ENCODE measurements at regions not wholly inside any gene's neighbourhood (a gene's known extent, or its start where the extent isn't known, plus 50 kb on each side); places are given as distances from the start of the nearest gene placed in this dataset.

DNA sequence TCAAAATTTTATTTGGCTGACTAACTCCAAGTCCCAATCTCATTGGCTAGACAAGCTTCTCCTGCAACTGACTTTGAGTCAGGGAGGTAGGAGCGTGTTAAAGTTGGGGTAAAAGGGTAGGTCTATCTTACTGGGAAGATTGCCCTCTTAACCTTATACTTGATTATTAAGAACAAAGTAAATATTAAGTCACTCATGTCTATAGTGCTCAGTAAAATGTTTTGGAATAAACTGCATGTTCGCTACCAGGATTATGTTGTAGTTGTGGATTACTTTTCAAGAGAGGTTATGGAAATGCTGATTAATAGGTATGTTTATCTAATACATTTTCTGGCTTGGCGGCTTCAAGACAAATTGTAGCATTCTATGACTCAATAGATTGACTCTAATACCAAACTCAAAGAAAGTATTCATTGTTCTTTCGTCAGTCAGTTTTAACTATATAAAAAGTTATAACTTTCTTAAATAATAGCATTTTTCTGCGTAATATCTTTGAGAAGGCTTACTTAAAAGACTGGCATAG is 539.1 kb downstream of the PSAT1 start:
- CTCF ChIA-PET (ENCODE audit: partially characterized antibody): interaction anchor here (1.1 kb wide), 1 partner anchor 10 kb away, joined by 3 read pairs; no protein-coding TSS in a partner anchor
- H3K23me2 ChIP-seq (ENCODE audit: low read depth, low read length): no peaks in the 10 kb centered on the region
- TF ChIP-seq JUN (IDR thresholded peaks at IDR 0.05; ENCODE audit: low read depth, low read length): no peak
- TF ChIP-seq TEAD4 (IDR thresholded peaks at IDR 0.05; ENCODE audit: low read depth, low read length): no peak
- no peak for TF ChIP-seq HDAC2 (IDR thresholded peaks at IDR 0.05; ENCODE audit: borderline replicate concordance in 1 of 2, low read depth in 2 of 2, low read length in 2 of 2)
- TF ChIP-seq JUND (IDR thresholded peaks at IDR 0.05; ENCODE audit: low read length): no peak
- no peak for TF ChIP-seq BACH1 (IDR thresholded peaks at IDR 0.05; ENCODE audit: low read length)
- TF ChIP-seq E2F6 (IDR thresholded peaks at IDR 0.05): no peak
- TF ChIP-seq, protein P1, sequence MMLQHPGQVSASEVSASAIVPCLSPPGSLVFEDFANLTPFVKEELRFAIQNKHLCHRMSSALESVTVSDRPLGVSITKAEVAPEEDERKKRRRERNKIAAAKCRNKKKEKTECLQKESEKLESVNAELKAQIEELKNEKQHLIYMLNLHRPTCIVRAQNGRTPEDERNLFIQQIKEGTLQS (IDR thresholded peaks at IDR 0.05; ENCODE audit: insufficient read depth, low read depth, low read length): no peak
- no peak for TF ChIP-seq POU5F1 (IDR thresholded peaks at IDR 0.05; ENCODE audit: low read depth, low read length)
- TF ChIP-seq, protein P2, sequence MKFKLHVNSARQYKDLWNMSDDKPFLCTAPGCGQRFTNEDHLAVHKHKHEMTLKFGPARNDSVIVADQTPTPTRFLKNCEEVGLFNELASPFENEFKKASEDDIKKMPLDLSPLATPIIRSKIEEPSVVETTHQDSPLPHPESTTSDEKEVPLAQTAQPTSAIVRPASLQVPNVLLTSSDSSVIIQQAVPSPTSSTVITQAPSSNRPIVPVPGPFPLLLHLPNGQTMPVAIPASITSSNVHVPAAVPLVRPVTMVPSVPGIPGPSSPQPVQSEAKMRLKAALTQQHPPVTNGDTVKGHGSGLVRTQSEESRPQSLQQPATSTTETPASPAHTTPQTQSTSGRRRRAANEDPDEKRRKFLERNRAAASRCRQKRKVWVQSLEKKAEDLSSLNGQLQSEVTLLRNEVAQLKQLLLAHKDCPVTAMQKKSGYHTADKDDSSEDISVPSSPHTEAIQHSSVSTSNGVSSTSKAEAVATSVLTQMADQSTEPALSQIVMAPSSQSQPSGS (IDR thresholded peaks at IDR 0.05; ENCODE audit: low read length): no peak
- no peak for TF ChIP-seq POLR2A (IDR thresholded peaks at IDR 0.05; ENCODE audit: control extremely low read depth in 1 of 2, low read depth in 2 of 2, low read length in 2 of 2)
- TF ChIP-seq EP300 (IDR thresholded peaks at IDR 0.05; ENCODE audit: borderline replicate concordance in 1 of 2, low read depth in 2 of 2, low read length in 2 of 2): no peak

More for the DNA sequence above, 539.1 kb downstream of the PSAT1 start:
- Histone ChIP-seq H3K23ac (ENCODE audit: insufficient read length) (no peak overlapping the region), H4K8ac (ENCODE audit: extremely low read depth, insufficient read depth, low read length) (no peak overlapping the region), H3K9ac (replicated peaks in 1 of 4; ENCODE audit: extremely low read depth in 1 of 4, low read depth in 3 of 4, low read length in 3 of 4) (no peak overlapping the region), H3K14ac (ENCODE audit: insufficient read length) (no peak overlapping the region), H3K79me2 (ENCODE audit: control insufficient read depth in 1 of 2, insufficient read depth in 2 of 2, low read length in 2 of 2) (no peaks in the 10 kb centered on the region), H3K4me3 (ENCODE audit: extremely low read depth in 1 of 4, insufficient read depth in 2 of 4, low read depth in 3 of 4, low read length in 4 of 4) (no peak overlapping the region), H3K18ac (ENCODE audit: extremely low read depth, low read length) (no peak overlapping the region), H4K5ac (ENCODE audit: insufficient read length, low read depth, low read length) (no peak overlapping the region), H3K36me3 (ENCODE audit: control insufficient read depth in 2 of 4, insufficient read depth in 4 of 4, low read length in 3 of 4) (no peaks in the 10 kb centered on the region), H2AFZ (ENCODE audit: low read length) (no peak overlapping the region), H2AK5ac (ENCODE audit: low read depth, low read length) (no peak overlapping the region), H3K27me3 (replicated peaks in 1 of 4; ENCODE audit: control insufficient read depth in 3 of 4, extremely low read depth in 1 of 4, insufficient read depth in 3 of 4, low read length in 3 of 4) (no peaks in the 10 kb centered on the region), H3K56ac (replicated peaks; ENCODE audit: insufficient read length, low read depth, low read length) (no peak overlapping the region), H3K79me1 (ENCODE audit: low read depth, low read length) (no peaks in the 10 kb centered on the region), H3K27ac (ENCODE audit: low read depth, low read length) (no peak overlapping the region), H2BK20ac (ENCODE audit: low read length) (no peak overlapping the region), H2BK15ac (ENCODE audit: low read length) (no peak overlapping the region), H2BK5ac (ENCODE audit: low read depth, low read length) (no peak overlapping the region), H2BK12ac (ENCODE audit: low read depth, low read length) (no peak overlapping the region), H3K4me1 (replicated peaks in 1 of 4; ENCODE audit: control insufficient read depth in 3 of 4, insufficient read depth in 4 of 4, low read length in 3 of 4) (no peaks in the 10 kb centered on the region), H3K4me2 (ENCODE audit: insufficient read depth in 1 of 2, low read depth in 2 of 2, low read length in 2 of 2) (no peak overlapping the region), H4K20me1 (replicated peaks in 1 of 2; ENCODE audit: control insufficient read depth in 1 of 2, insufficient read depth in 2 of 2, low read length in 2 of 2) (no peaks in the 10 kb centered on the region), H2BK120ac (replicated peaks; ENCODE audit: low read depth, low read length) (no peak overlapping the region), H4K91ac (replicated peaks; ENCODE audit: insufficient read length, low read length) (no peak overlapping the region), H3K9me3 (ENCODE audit: insufficient read depth in 2 of 2, low read depth in 1 of 2, low read length in 1 of 2) (no peaks in the 10 kb centered on the region), H3K4ac (replicated peaks; ENCODE audit: insufficient read length, low read depth, low read length) (no peak overlapping the region)
- 94% methylated on average over 5 of the region's 5 CpGs; no CpG with 5 or more reads in 1 of the 2 experiments for WGBS, 2 experiments (ENCODE audit: extremely low coverage in 1 of 2, insufficient coverage in 1 of 2, insufficient read length in 1 of 2, insufficient replicate concordance in 2 of 2, low coverage in 1 of 2, low lambda C conversion rate in 2 of 2, missing lambda C conversion rate in 1 of 2)
- POLR2A ChIA-PET (ENCODE audit: partially characterized antibody): no interaction called here
- DNase-seq (ENCODE audit: low read depth in 1 of 2, low spot score in 2 of 2) (no peak), FAIRE-seq (no peak)
